ENCODE measurements at regions not wholly inside any gene's neighbourhood (a gene's known extent, or its start where the extent isn't known, plus 50 kb on each side); places are given as distances from the start of the nearest gene placed in this dataset.

GRCh38 chr5:120151181-120151580 lies 312.9 kb upstream of the PRR16 start:
- TF ChIP-seq CTCF (IDR thresholded peaks at IDR 0.05): no peak
- TF ChIP-seq POLR2A (IDR thresholded peaks at IDR 0.05): no peak
